Mucosa of stomach (tissue), 1 donor: ENCODE measurements at regions not wholly inside any gene's neighbourhood (a gene's known extent, or its start where the extent isn't known, plus 50 kb on each side); places are given as distances from the start of the nearest gene placed in this dataset.

Experiments used
- H3K27me3 ChIP-seq: one replicate; pipeline ENCODE4 v1.7.0; 2013; ENCODE audit warnings: mild to moderate bottlenecking, low read length; ENCODE audit not compliant: control insufficient read depth, insufficient read depth
- H3K36me3 ChIP-seq: one replicate; pipeline ENCODE4 v1.7.0; 2013; ENCODE audit warnings: low read length; ENCODE audit not compliant: control insufficient read depth, insufficient read depth
- H3K4me1 ChIP-seq: one replicate; pipeline ENCODE4 v1.7.0; 2013; ENCODE audit warnings: mild to moderate bottlenecking, low read length; ENCODE audit not compliant: control insufficient read depth, insufficient read depth
- H3K4me3 ChIP-seq: one replicate; pipeline ENCODE4 v1.7.0; 2013; ENCODE audit warnings: low read length
- H3K9ac ChIP-seq: one replicate; pipeline ENCODE4 v1.7.0; 2013; ENCODE audit warnings: mild to moderate bottlenecking, low read length, moderate library complexity
- H3K9me3 ChIP-seq: one replicate; pipeline ENCODE4 v1.7.0; 2013; ENCODE audit warnings: mild to moderate bottlenecking, low read length, moderate library complexity; ENCODE audit not compliant: control insufficient read depth
- donor health status: Pancreatic carcinoma.

DNA sequence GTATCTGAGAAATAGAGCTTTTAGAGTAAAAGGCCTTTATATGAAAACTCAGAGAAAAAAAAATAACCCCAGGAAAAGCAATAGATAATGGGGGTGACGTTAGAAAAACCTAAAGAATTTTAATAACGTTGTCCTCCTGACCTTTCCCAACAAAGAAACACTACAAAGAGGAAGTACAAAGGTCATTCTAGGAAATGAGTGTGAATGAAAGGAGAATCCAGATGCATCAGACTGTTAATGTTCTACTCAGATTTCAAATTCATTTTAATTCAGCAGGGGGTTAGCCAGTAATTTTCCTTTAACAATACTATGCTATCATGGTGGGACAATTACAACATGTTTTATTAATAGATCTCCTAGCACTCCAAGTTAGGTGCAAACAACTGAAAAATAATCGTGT is 73.8 kb upstream of the CDK1 start:
- Histone ChIP-seq H3K27me3 (no peaks in the 10 kb centered on the region), H3K9me3 (no peaks in the 10 kb centered on the region), H3K4me3 (no peak overlapping the region), H3K9ac (no peak overlapping the region), H3K4me1 (peaks cover 5% of the 10 kb centered on the region), H3K36me3 (no peaks in the 10 kb centered on the region)

DNA sequence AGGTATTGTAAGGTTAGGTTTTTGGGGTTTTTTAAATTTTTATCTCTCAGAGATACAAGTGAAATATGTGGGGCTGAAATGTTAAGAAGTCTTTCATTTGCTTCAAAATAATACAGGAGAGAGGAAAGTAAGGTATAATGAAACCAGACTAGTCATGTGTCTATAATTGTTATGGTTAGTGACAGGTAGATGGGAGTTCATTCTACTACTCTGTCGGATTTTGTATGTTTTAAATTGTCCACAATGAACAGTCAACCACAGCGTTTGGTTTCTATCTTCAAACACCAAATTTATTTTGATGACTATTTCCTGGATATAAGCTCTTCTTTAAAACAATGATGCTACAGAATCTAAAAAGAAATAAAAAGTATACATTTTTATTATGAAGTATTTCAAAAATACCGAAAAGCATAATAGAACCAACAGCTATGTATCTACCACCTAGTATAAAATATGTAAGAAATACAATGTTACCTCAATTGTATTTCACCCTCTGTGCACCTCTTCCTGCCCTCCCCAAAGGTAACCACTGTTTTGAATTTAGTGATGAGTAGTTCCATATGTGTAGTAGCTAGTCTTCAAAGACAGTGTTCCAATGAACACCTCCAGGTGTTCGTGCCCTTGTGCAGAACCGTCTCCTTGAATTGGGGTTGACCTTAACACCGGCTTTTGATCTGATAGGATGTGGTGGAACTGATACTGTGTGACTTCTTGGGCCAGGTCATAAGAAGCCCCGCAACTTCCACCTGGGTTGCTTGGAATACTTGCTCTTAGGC is 74.8 kb upstream of the CDK1 start:
- no peaks in the 10 kb centered on the region for H3K27me3 ChIP-seq
- no peaks in the 10 kb centered on the region for H3K36me3 ChIP-seq

DNA sequence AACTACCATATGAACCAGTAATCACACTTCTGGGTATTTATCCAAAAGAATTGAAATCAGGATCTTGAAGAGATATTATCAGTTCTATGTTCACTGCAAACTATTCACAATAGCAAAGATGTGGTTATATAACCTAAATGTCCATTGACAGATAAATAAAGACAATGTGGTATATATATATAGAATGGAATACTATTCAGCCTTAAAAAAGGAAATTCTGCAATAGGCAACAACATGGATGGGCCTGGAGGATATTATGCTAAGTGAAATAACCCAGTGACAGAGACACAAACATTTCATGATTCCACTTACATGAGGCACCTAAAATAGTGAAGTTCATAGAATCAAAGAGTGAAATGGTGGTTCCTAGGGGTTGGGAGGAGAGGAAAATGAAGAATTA is 90.6 kb upstream of the CDK1 start:
- no peaks in the 10 kb centered on the region for H3K4me1 ChIP-seq
- H3K4me3 ChIP-seq = no peak overlapping the region

More for the DNA sequence above, 74.8 kb upstream of the CDK1 start:
- no peak overlapping the region for H3K9ac ChIP-seq
- peaks cover 5% of the 10 kb centered on the region for H3K4me1 ChIP-seq
- no peak overlapping the region for H3K4me3 ChIP-seq
- H3K9me3 ChIP-seq = no peaks in the 10 kb centered on the region

DNA sequence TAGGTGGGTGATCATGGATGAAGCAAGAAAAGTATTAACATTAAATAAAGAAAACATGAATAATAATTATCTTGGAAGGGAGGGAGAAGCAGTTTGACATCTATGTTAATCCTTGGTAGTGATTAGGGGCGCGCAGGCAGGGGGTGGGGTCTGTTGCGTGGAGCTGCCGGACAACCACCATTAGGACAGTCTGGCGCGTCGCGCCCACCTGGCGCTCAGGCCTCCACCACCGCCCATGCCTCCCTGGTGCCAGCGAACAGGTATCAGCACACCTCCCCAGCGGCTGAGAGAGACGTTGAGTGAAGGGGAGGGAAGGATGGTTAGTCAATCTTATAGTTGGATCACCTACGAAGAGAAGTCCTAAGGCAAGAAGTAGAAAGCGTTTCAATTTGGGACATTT is 94.2 kb upstream of the CDK1 start:
- Histone ChIP-seq H3K27me3 (no peaks in the 10 kb centered on the region), H3K4me1 (no peaks in the 10 kb centered on the region), H3K9me3 (no peaks in the 10 kb centered on the region), H3K36me3 (no peaks in the 10 kb centered on the region), H3K4me3 (no peak overlapping the region), H3K9ac (no peak overlapping the region)

More for the DNA sequence above, 90.6 kb upstream of the CDK1 start:
- Histone ChIP-seq H3K9ac (no peak overlapping the region), H3K36me3 (no peaks in the 10 kb centered on the region), H3K27me3 (no peaks in the 10 kb centered on the region), H3K9me3 (no peaks in the 10 kb centered on the region)

DNA sequence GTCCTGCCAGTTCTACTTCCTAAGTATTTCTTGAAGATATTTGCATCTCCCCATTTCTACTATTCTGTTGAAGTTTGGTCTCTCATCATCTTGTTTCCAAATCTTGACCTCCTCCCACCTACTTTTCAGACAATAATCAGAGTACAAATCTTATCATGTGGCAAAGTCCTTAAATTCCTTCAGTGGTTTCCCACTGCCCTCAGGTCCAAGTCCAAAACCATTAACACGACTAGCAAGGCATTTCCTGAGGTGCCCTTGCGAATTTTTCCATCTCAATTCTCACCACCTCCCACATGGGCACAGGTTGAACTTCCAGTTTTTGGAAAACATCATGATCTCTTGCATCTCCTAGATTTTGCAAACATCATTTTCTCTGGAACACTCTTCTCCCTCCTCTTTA is 97.2 kb upstream of the CDK1 start:
- Histone ChIP-seq H3K27me3 (no peaks in the 10 kb centered on the region), H3K9ac (no peak overlapping the region), H3K4me3 (no peak overlapping the region), H3K36me3 (no peaks in the 10 kb centered on the region), H3K9me3 (no peaks in the 10 kb centered on the region), H3K4me1 (peaks cover 3% of the 10 kb centered on the region)

DNA sequence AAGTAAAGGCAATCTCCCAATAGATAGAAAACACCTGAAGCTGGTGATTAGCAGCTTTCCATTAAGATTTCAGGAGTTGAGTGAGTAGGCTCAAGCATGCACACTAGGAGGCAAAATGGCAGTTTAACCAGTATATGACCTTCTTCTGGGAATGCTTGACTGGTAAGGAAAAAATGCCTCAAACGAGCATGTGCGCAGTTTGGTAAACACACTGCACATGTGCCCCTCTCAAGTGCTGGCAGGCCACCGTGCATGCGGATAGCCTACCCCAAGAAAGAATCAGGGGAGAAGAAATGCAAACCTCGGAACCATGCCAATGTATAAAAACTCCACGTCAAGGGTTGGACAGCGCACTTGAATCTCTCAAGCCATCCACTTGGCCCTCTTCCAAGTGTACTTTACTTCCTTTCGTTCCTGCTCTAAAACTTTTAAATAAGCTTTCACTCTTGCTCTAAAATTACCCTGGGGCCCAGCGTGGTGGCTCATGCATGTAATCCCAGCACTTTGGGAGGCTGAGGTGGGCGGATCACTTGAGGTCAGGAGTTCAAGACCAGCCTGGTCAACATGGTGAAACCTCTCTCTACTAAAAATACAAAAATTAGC is 98.8 kb upstream of the CDK1 start:
- Histone ChIP-seq H3K4me1 (peaks cover 3% of the 10 kb centered on the region), H3K4me3 (no peak overlapping the region), H3K9ac (no peak overlapping the region), H3K27me3 (no peaks in the 10 kb centered on the region), H3K36me3 (no peaks in the 10 kb centered on the region), H3K9me3 (no peaks in the 10 kb centered on the region)

DNA sequence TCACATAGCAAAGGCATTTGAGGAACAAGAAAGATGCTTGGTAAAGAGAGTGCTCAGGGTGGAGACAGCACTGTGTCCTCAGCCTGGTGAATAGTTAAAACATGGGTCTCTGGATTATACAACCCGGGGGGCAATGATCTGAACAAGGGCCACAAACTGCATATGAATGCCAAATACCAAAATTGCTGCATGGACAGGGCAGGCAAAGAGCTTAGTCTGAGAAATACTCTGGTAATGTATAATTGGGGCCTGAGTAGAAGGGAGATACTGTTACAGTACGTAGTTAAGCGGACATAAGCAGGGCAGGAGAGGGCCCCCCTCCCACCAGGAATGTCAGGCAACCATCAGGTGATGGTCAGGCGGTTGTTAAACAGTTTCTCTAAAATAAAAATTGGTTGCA is 99.3 kb upstream of the CDK1 start:
- H3K4me3 ChIP-seq = no peak overlapping the region
- H3K36me3 ChIP-seq = no peaks in the 10 kb centered on the region
- H3K9ac ChIP-seq = no peak overlapping the region
- peaks cover 3% of the 10 kb centered on the region for H3K4me1 ChIP-seq
- H3K27me3 ChIP-seq = no peaks in the 10 kb centered on the region
- no peaks in the 10 kb centered on the region for H3K9me3 ChIP-seq

DNA sequence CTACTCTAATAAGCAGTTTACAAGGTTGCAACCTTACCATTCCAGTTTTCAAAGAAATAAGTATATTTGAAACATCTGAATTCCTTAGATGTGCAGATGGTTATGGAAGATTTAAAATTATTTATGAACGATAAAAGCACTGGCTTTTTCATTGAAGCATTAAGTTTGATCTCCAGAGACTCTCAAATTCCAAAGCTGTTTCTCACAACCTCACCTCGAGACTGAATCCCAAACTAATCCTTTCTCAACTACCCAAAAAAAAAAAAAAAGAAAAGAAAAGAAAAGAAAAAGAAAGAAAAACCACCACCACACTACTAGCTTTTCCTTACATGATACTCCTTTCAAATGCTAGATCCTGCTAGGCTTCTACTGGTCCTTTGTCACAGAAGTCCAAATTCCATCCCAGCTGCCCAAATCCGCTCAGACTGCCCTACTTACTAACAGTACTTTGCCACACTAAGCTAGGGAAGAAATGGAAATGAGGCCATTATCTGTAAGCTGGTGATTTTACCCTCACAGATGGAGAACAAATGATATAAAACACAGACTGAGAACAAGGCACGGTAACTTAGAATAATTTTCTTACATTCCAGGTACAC is 100.6 kb upstream of the CDK1 start:
- no peak overlapping the region for H3K4me3 ChIP-seq
- no peaks in the 10 kb centered on the region for H3K36me3 ChIP-seq
- H3K27me3 ChIP-seq = no peaks in the 10 kb centered on the region
- H3K9ac ChIP-seq = no peak overlapping the region
- peaks cover 3% of the 10 kb centered on the region for H3K4me1 ChIP-seq
- H3K9me3 ChIP-seq = no peaks in the 10 kb centered on the region

DNA sequence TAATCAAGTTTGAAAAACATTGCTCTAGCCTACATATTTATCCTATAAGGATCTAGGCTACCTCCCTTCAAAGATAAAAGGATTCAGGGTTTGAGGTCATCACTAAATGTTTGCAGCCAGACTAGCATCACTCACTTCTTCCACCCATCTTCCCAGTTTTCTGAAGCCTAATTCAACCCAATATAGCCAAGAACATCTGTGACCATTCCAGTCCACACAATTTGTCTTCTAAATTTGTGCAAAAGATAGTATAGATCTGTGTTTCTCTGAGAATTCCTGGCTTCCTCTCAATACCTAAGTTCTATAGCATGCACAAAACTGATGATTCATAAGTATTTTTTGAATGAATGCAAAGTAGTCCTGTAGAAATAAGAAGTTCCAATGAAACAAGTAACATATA is 103.0 kb upstream of the CDK1 start:
- H3K4me1 ChIP-seq = peaks cover 3% of the 10 kb centered on the region
- H3K27me3 ChIP-seq = no peaks in the 10 kb centered on the region
- H3K4me3 ChIP-seq = no peak overlapping the region
- H3K9me3 ChIP-seq = no peaks in the 10 kb centered on the region
- H3K36me3 ChIP-seq = no peaks in the 10 kb centered on the region
- no peak overlapping the region for H3K9ac ChIP-seq

DNA sequence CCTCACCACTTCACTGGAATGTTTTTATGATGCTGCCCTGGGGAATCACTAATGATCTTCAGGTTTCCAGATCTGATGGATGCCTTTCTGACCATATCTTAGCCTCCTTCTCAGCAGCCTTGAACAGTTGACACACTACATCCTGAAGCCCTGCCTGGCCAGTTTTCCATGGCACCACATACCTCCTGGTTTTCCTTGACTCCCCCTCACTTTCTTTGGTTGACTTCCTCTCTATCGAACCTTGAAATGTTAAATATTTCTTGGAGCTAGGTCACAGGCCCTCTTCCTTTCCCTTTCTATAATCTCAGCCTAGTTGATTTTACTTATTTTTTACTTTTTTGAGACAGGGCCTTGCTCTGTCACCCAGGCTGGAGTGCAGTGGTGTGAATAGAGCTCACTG is 108.8 kb upstream of the CDK1 start:
- H3K4me1 ChIP-seq = no peaks in the 10 kb centered on the region
- H3K36me3 ChIP-seq = no peaks in the 10 kb centered on the region
- H3K9ac ChIP-seq = no peak overlapping the region
- H3K4me3 ChIP-seq = no peak overlapping the region
- H3K27me3 ChIP-seq = no peaks in the 10 kb centered on the region
- no peaks in the 10 kb centered on the region for H3K9me3 ChIP-seq

DNA sequence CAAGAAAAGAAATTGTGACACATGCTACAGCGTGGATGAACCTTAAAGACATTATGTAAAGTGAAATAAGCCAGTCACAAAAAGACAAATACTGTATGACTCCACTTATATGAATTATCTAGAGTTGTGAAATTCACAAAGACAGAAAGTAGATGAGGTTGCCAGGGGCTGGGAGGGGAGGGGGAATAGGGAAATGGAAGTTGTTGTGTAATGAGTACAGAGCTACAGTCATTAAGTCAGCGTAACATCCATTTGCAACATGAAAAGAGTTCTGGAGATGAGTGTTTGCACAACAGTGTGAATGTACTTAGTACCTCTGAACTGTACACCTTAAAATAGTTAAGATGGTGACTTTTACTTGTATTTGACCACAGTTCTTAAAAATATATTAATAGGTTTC is 112.1 kb upstream of the CDK1 start:
- H3K4me1 ChIP-seq = no peaks in the 10 kb centered on the region
- H3K9ac ChIP-seq = no peak overlapping the region

DNA sequence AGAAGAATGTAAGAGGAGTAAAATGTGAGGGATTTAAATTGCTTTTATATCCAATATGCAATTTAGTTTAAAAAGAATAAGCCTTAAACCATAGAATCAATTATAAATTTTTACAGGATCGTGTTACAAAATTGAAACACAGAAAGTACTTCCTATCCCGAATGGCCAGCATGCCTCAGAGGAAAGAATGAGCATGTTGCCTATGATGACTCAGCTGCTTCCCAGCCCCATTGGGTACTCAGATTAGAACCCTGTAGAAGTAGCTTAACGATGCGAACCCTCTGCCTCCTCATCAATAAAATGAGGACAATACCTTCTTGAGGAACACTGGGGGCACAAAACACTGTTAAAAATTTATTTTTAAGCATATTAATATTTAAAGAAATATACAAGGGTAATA is 113.4 kb upstream of the CDK1 start:
- Histone ChIP-seq H3K9ac (no peak overlapping the region), H3K9me3 (no peaks in the 10 kb centered on the region), H3K4me3 (no peak overlapping the region), H3K27me3 (no peaks in the 10 kb centered on the region), H3K36me3 (no peaks in the 10 kb centered on the region), H3K4me1 (no peaks in the 10 kb centered on the region)

More for the DNA sequence above, 112.1 kb upstream of the CDK1 start:
- Histone ChIP-seq H3K27me3 (no peaks in the 10 kb centered on the region), H3K36me3 (no peaks in the 10 kb centered on the region), H3K4me3 (no peak overlapping the region), H3K9me3 (no peaks in the 10 kb centered on the region)
